ENCODE measurements at regions not wholly inside any gene's neighbourhood (a gene's known extent, or its start where the extent isn't known, plus 50 kb on each side); places are given as distances from the start of the nearest gene placed in this dataset.

GRCh38 chr9:79165020-79165780, 406.6 kb upstream of the TLE4 start:
- Histone ChIP-seq H3K4me3 (ENCODE audit: low read depth, low read length) (no peak overlapping the region), H3K27me3 (ENCODE audit: control insufficient read depth, insufficient read depth, low read length) (no peaks in the 10 kb centered on the region), H3K9ac (ENCODE audit: low read length) (no peak overlapping the region), H3K36me3 (ENCODE audit: control insufficient read depth, insufficient read depth, low read length) (no peaks in the 10 kb centered on the region), H3K4me1 (ENCODE audit: control insufficient read depth, insufficient read depth, low read length) (no peaks in the 10 kb centered on the region), H3K9me3 (ENCODE audit: control insufficient read depth, insufficient read depth, low read depth, low read length) (no peaks in the 10 kb centered on the region), H3K27ac (ENCODE audit: low read depth, low read length) (no peak overlapping the region)

DNA sequence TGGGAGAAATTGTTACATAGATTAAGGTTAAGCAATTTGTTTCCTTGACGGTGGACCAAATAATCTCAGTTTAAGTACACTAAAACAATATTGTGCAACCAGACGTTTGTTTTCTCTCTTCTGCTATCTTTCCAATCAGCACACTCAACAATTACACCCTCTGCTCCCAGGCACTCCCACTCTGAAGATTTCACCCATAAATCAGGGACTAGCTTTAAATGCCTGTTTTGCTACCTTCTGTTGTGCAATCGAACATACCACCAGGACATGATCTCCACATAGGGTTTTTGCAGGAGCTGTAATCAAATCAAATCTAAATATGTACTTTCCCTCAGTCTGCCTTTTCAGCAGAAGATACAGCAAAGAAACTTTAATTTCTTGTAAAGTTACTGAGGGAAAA, 405.8 kb upstream of the TLE4 start:
- H3K4me3 ChIP-seq (ENCODE audit: low read depth, low read length) = no peak overlapping the region
- H3K36me3 ChIP-seq (ENCODE audit: control insufficient read depth, insufficient read depth, low read length) = no peaks in the 10 kb centered on the region
- H3K27me3 ChIP-seq (ENCODE audit: control insufficient read depth, insufficient read depth, low read length) = no peaks in the 10 kb centered on the region
- H3K9ac ChIP-seq (ENCODE audit: low read length) = no peak overlapping the region
- H3K9me3 ChIP-seq (ENCODE audit: control insufficient read depth, insufficient read depth, low read depth, low read length) = no peaks in the 10 kb centered on the region
- H3K27ac ChIP-seq (ENCODE audit: low read depth, low read length) = no peak overlapping the region
- no peaks in the 10 kb centered on the region for H3K4me1 ChIP-seq (ENCODE audit: control insufficient read depth, insufficient read depth, low read length)

DNA sequence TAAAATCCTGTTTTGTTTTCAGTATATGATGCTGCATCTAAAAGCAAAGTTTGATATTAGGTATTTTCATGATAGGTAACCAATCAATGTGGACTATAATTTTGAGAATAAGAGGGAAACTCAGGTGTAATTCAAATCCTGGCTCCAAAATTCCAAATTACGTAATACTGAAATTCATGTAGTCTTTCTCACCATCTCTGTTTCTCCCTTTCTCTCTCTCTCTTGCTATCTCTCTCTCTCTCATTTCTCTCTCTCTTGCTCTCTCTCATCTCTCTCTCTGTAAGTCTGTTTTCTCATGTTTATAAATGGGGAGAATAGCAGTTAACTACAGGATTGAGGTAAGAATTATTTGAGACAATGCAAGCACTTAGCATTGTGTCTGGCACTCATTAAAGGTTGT, 401.1 kb upstream of the TLE4 start:
- H3K4me3 ChIP-seq (ENCODE audit: low read depth, low read length) = no peak overlapping the region
- no peaks in the 10 kb centered on the region for H3K4me1 ChIP-seq (ENCODE audit: control insufficient read depth, insufficient read depth, low read length)
- no peaks in the 10 kb centered on the region for H3K36me3 ChIP-seq (ENCODE audit: control insufficient read depth, insufficient read depth, low read length)
- H3K27me3 ChIP-seq (ENCODE audit: control insufficient read depth, insufficient read depth, low read length) = no peaks in the 10 kb centered on the region
- H3K27ac ChIP-seq (ENCODE audit: low read depth, low read length) = no peak overlapping the region
- H3K9ac ChIP-seq (ENCODE audit: low read length) = no peak overlapping the region
- no peaks in the 10 kb centered on the region for H3K9me3 ChIP-seq (ENCODE audit: control insufficient read depth, insufficient read depth, low read depth, low read length)

GRCh38 chr9:79173932-79174331, 397.8 kb upstream of the TLE4 start:
- Histone ChIP-seq H3K4me3 (ENCODE audit: low read depth, low read length) (no peak overlapping the region), H3K27me3 (ENCODE audit: control insufficient read depth, insufficient read depth, low read length) (no peaks in the 10 kb centered on the region), H3K27ac (ENCODE audit: low read depth, low read length) (no peak overlapping the region), H3K36me3 (ENCODE audit: control insufficient read depth, insufficient read depth, low read length) (no peaks in the 10 kb centered on the region), H3K4me1 (ENCODE audit: control insufficient read depth, insufficient read depth, low read length) (no peaks in the 10 kb centered on the region), H3K9ac (ENCODE audit: low read length) (no peak overlapping the region), H3K9me3 (ENCODE audit: control insufficient read depth, insufficient read depth, low read depth, low read length) (no peaks in the 10 kb centered on the region)

DNA sequence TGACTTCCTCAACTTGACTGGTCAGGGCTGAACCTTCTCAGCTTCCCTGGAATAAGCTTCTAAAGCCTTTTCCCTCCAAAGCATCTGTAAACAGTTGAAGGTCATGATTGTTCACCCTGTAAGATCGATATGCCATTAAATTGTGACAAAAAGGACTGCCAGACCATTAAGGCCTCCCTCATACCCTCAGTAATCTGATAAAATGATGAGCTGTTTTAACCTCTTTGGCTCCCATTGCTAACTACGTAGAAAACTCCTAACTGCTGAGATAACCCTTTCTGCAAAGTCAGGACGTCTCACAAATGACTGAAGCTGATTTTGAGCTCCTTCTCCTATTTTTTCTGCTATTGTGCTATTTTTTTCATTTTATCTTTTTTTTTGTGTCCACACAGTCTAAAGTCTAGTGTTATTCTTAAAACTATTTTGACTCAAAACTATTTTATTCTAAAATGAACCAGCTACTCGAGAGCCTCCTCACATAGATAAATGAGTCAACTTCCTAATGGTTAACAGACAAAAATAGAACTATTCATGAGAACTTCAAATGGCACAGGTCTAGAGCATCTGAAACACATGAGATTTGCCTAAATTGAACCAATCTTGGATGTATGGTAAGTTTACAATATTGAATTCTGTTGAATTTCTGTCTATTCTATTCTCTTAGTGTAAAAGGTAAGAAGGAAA, 395.6 kb upstream of the TLE4 start:
- H3K9me3 ChIP-seq (ENCODE audit: control insufficient read depth, insufficient read depth, low read depth, low read length) = no peaks in the 10 kb centered on the region
- H3K4me1 ChIP-seq (ENCODE audit: control insufficient read depth, insufficient read depth, low read length) = no peaks in the 10 kb centered on the region
- no peaks in the 10 kb centered on the region for H3K27me3 ChIP-seq (ENCODE audit: control insufficient read depth, insufficient read depth, low read length)
- no peak overlapping the region for H3K27ac ChIP-seq (ENCODE audit: low read depth, low read length)
- H3K9ac ChIP-seq (ENCODE audit: low read length) = no peak overlapping the region
- H3K4me3 ChIP-seq (ENCODE audit: low read depth, low read length) = no peak overlapping the region
- H3K36me3 ChIP-seq (ENCODE audit: control insufficient read depth, insufficient read depth, low read length) = no peaks in the 10 kb centered on the region

- no peak overlapping the region for H3K9ac ChIP-seq (ENCODE audit: low read length)
Measured at GRCh38 chr9:79184831-79185230, 386.9 kb upstream of the TLE4 start.

GRCh38 chr9:79185866-79186265, 385.9 kb upstream of the TLE4 start:
- no peaks in the 10 kb centered on the region for H3K36me3 ChIP-seq (ENCODE audit: control insufficient read depth, insufficient read depth, low read length)
- H3K4me3 ChIP-seq (ENCODE audit: low read depth, low read length) = no peak overlapping the region
- H3K27me3 ChIP-seq (ENCODE audit: control insufficient read depth, insufficient read depth, low read length) = no peaks in the 10 kb centered on the region
- no peak overlapping the region for H3K27ac ChIP-seq (ENCODE audit: low read depth, low read length)
- no peaks in the 10 kb centered on the region; the same call in none of the 2 replicates for H3K9me3 ChIP-seq (ENCODE audit: control insufficient read depth, insufficient read depth, low read depth, low read length)
- no peaks in the 10 kb centered on the region for H3K4me1 ChIP-seq (ENCODE audit: control insufficient read depth, insufficient read depth, low read length)
- no peak overlapping the region for H3K9ac ChIP-seq (ENCODE audit: low read length)

More at GRCh38 chr9:79184831-79185230, 386.9 kb upstream of the TLE4 start:
- Histone ChIP-seq H3K27ac (ENCODE audit: low read depth, low read length) (no peak overlapping the region), H3K4me1 (ENCODE audit: control insufficient read depth, insufficient read depth, low read length) (no peaks in the 10 kb centered on the region), H3K36me3 (ENCODE audit: control insufficient read depth, insufficient read depth, low read length) (no peaks in the 10 kb centered on the region), H3K27me3 (ENCODE audit: control insufficient read depth, insufficient read depth, low read length) (no peaks in the 10 kb centered on the region), H3K9me3 (ENCODE audit: control insufficient read depth, insufficient read depth, low read depth, low read length) (no peaks in the 10 kb centered on the region; the same call in none of the 2 replicates), H3K4me3 (ENCODE audit: low read depth, low read length) (no peak overlapping the region)

DNA sequence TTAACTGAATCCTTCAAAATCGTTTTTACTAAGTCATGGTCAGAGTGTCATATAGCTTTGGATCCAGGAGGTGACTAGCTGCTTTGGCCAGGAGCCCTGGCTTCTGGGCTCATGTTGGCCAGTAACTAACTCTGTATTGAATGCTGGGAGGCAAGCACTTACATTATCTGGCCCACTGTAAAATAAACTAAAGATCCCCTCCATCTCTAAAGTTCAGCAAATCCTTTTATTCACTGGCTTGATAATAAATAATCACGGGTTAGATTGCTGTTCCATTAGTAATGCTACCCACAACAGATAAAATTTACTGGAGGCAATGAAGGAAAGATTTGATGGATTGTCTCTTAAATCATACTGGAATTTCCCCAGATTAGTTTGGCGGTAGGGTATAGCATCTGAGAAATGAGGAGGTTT, 382.2 kb upstream of the TLE4 start:
- no peaks in the 10 kb centered on the region for H3K27me3 ChIP-seq (ENCODE audit: control insufficient read depth, insufficient read depth, low read length)
- no peaks in the 10 kb centered on the region for H3K36me3 ChIP-seq (ENCODE audit: control insufficient read depth, insufficient read depth, low read length)
- H3K27ac ChIP-seq (ENCODE audit: low read depth, low read length) = no peak overlapping the region
- no peak overlapping the region for H3K9ac ChIP-seq (ENCODE audit: low read length)
- H3K9me3 ChIP-seq (ENCODE audit: control insufficient read depth, insufficient read depth, low read depth, low read length) = no peaks in the 10 kb centered on the region; the same call in 1 of the 2 replicates
- H3K4me3 ChIP-seq (ENCODE audit: low read depth, low read length) = no peak overlapping the region
- H3K4me1 ChIP-seq (ENCODE audit: control insufficient read depth, insufficient read depth, low read length) = no peaks in the 10 kb centered on the region

GRCh38 chr9:79193001-79193400, 378.8 kb upstream of the TLE4 start:
- no peaks in the 10 kb centered on the region for H3K9me3 ChIP-seq (ENCODE audit: control insufficient read depth, insufficient read depth, low read depth, low read length)
- no peak overlapping the region for H3K27ac ChIP-seq (ENCODE audit: low read depth, low read length)
- H3K4me3 ChIP-seq (ENCODE audit: low read depth, low read length) = no peak overlapping the region
- H3K36me3 ChIP-seq (ENCODE audit: control insufficient read depth, insufficient read depth, low read length) = no peaks in the 10 kb centered on the region
- no peaks in the 10 kb centered on the region for H3K4me1 ChIP-seq (ENCODE audit: control insufficient read depth, insufficient read depth, low read length)
- H3K9ac ChIP-seq (ENCODE audit: low read length) = no peak overlapping the region
- H3K27me3 ChIP-seq (ENCODE audit: control insufficient read depth, insufficient read depth, low read length) = no peaks in the 10 kb centered on the region

DNA sequence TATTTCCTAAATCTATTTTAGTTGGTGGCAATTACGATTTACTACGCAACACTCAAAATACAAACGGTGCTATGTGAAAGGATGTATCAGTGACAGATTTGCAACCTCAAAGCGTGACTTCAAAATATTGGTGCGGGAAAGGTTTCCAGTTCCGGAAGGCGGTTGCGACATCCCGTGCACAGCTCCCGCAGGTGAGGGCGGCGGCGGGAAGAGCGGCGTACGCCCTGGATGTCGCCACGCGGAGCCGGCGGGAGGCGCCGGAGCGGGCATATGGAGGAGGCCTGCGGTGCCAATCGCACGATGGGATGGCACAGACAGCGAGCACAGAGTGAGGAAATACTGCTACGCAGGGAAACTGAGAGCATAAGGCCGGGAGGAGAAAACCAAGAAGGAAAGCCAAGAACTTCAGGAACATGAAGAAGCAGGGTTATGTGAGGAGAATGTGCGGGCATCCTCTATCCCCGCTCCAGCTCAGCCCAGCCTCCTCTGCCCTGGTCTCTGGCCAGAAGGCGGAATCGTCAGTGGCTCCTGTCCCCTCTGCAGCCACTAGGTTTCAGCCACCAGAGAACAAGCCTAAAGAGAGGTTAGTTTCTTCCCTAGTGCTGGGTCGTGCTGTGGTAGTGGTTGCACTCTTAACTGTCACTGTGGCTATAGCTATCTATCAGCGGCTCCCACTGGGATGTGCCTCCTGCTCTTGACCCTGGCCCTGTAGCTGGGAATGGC, 378.1 kb upstream of the TLE4 start:
- Histone ChIP-seq H3K4me1 (ENCODE audit: control insufficient read depth, insufficient read depth, low read length) (no peaks in the 10 kb centered on the region), H3K27ac (ENCODE audit: low read depth, low read length) (no peak overlapping the region), H3K27me3 (ENCODE audit: control insufficient read depth, insufficient read depth, low read length) (no peaks in the 10 kb centered on the region), H3K9ac (ENCODE audit: low read length) (no peak overlapping the region), H3K4me3 (ENCODE audit: low read depth, low read length) (no peak overlapping the region), H3K9me3 (ENCODE audit: control insufficient read depth, insufficient read depth, low read depth, low read length) (no peaks in the 10 kb centered on the region), H3K36me3 (ENCODE audit: control insufficient read depth, insufficient read depth, low read length) (no peaks in the 10 kb centered on the region)

DNA sequence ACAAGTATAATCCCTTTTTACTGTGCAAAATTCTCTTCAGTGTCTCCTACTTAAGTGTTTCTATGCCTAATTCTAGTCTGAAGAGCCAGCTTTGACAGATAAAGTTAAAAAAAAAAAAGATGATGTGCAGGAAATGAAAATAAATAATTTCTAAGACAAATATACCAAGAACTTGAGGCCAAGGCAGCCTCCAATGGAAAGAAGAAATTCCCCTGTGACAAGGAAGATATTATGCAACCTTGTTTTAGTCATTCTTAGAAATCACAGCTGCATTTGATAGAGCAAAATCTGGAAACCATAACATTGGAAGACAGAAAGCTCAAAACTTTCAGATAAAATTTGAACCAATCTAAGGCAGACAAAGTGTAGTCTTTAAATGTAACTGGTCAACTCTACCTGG, 375.9 kb upstream of the TLE4 start:
- Histone ChIP-seq H3K9ac (ENCODE audit: low read length) (no peak overlapping the region), H3K27ac (ENCODE audit: low read depth, low read length) (no peak overlapping the region), H3K4me3 (ENCODE audit: low read depth, low read length) (no peak overlapping the region), H3K36me3 (ENCODE audit: control insufficient read depth, insufficient read depth, low read length) (no peaks in the 10 kb centered on the region), H3K4me1 (ENCODE audit: control insufficient read depth, insufficient read depth, low read length) (no peaks in the 10 kb centered on the region), H3K27me3 (ENCODE audit: control insufficient read depth, insufficient read depth, low read length) (no peaks in the 10 kb centered on the region), H3K9me3 (ENCODE audit: control insufficient read depth, insufficient read depth, low read depth, low read length) (no peaks in the 10 kb centered on the region)
